WTC11 (cell line): ENCODE measurements at regions not wholly inside any gene's neighbourhood (a gene's known extent, or its start where the extent isn't known, plus 50 kb on each side); places are given as distances from the start of the nearest gene placed in this dataset.

ENCODE experiments used
- ATAC-seq: fragments of 200-7000 bp; cut with Tn5 transposase; 2 replicates; pipeline ENCODE4 v1.10.0; 2021; ENCODE audit warnings: mild to moderate bottlenecking, moderate library complexity
- CTCF ChIA-PET: fragments of 300-600 bp; sonication (Branson Sonifier 250); formaldehyde crosslinking; loops from one replicate; lab custom pipeline; 2021; ENCODE audit warnings: antibody characterized with exemption; lab: Charles Lee
- POLR2A ChIA-PET: fragments of 350-600 bp; sonication (Branson Sonifier 250); formaldehyde crosslinking; loops from one replicate; lab custom pipeline; 2021; ENCODE audit warnings: antibody characterized with exemption; lab: Charles Lee
- DNase-seq: peaks from one replicate; pipeline ENCODE4 v3.0.0; 2021; ENCODE audit warnings: low spot score
- H3K27ac Mint-ChIP-seq: 2 replicates; pipeline ENCODE4 v1.8.0; 2021; ENCODE audit warnings: mixed read lengths
- H3K27me3 Mint-ChIP-seq: 2 replicates; pipeline ENCODE4 v1.8.0; 2021; ENCODE audit warnings: low read depth, mild to moderate bottlenecking, moderate library complexity, mixed read lengths
- H3K36me3 Mint-ChIP-seq: 2 replicates; pipeline ENCODE4 v1.8.0; 2021; ENCODE audit warnings: mixed read lengths
- H3K4me1 Mint-ChIP-seq: 2 replicates; pipeline ENCODE4 v1.8.0; 2022; ENCODE audit warnings: mixed read lengths
- H3K4me3 Mint-ChIP-seq: 2 replicates; pipeline ENCODE4 v1.8.0; 2021; ENCODE audit warnings: mild to moderate bottlenecking, moderate library complexity, mixed read lengths
- H3K9me3 Mint-ChIP-seq: 2 replicates; pipeline ENCODE4 v1.8.0; 2021; ENCODE audit warnings: mixed read lengths
- GRHL2 ChIP-seq: fragments of 250-450 bp; sonication (Bioruptor Pico); IDR thresholded peaks from 2 replicates; pipeline ENCODE4 v1.8.0; 2022; ENCODE audit warnings: mild to moderate bottlenecking, moderate library complexity; ENCODE audit not compliant: insufficient replicate concordance, severe bottlenecking
- IRF2 ChIP-seq: sonication (generic); formaldehyde crosslinking; IDR thresholded peaks from 2 replicates; pipeline ENCODE4 v1.8.0; 2022; ENCODE audit warnings: low read depth, missing genetic modification reagents, borderline replicate concordance
- JUN ChIP-seq: sonication (generic); formaldehyde crosslinking; IDR thresholded peaks from 2 replicates; pipeline ENCODE4 v1.8.0; 2023; ENCODE audit warnings: mild to moderate bottlenecking, missing genetic modification reagents
- NFE2L1 ChIP-seq: sonication (generic); formaldehyde crosslinking; IDR thresholded peaks from 2 replicates; pipeline ENCODE4 v1.8.1; 2023; ENCODE audit warnings: missing genetic modification reagents
- NR1H2 ChIP-seq: sonication (generic); formaldehyde crosslinking; IDR thresholded peaks from 2 replicates; pipeline ENCODE4 v1.9.0; 2021; ENCODE audit warnings: mild to moderate bottlenecking, moderate library complexity, missing genetic modification reagents
- PRRX2 ChIP-seq: fragments of 250-450 bp; sonication (Bioruptor Pico); IDR thresholded peaks from 2 replicates; pipeline ENCODE4 v1.8.0; 2021; ENCODE audit warnings: mild to moderate bottlenecking
- RORB ChIP-seq: fragments of 250-450 bp; sonication (Bioruptor Pico); IDR thresholded peaks from 2 replicates; pipeline ENCODE4 v1.9.0; 2021; ENCODE audit warnings: mild to moderate bottlenecking
- TF ChIP-seq, protein P1 (sequence below): sonication (generic); formaldehyde crosslinking; IDR thresholded peaks from 2 replicates; pipeline ENCODE4 v1.8.1; 2022; ENCODE audit warnings: low read depth, missing genetic modification reagents, borderline replicate concordance
- TF ChIP-seq, protein P2 (sequence below): sonication (generic); formaldehyde crosslinking; IDR thresholded peaks from 2 replicates; pipeline ENCODE4 v1.8.0; 2022; ENCODE audit warnings: mild to moderate bottlenecking, missing genetic modification reagents
- TF ChIP-seq, protein P3 (sequence below): sonication (generic); formaldehyde crosslinking; IDR thresholded peaks from 2 replicates; pipeline ENCODE4 v1.8.0; 2023; ENCODE audit warnings: missing genetic modification reagents
- TF ChIP-seq, protein P4 (sequence below): fragments of 250-450 bp; sonication (Bioruptor Pico); IDR thresholded peaks from 2 replicates; pipeline ENCODE4 v1.9.0; 2021; ENCODE audit warnings: mild to moderate bottlenecking
- TF ChIP-seq, protein P5 (sequence below): sonication (generic); formaldehyde crosslinking; IDR thresholded peaks from 2 replicates; pipeline ENCODE4 v1.8.1; 2022; ENCODE audit warnings: mild to moderate bottlenecking, moderate library complexity, missing genetic modification reagents
- TF ChIP-seq, protein P6 (sequence below): fragments of 200-600 bp; IDR thresholded peaks from 2 replicates; pipeline ENCODE4 v1.8.0; 2022; ENCODE audit warnings: antibody characterized with exemption
- TF ChIP-seq, protein P7 (sequence below): sonication (generic); formaldehyde crosslinking; IDR thresholded peaks from 2 replicates; pipeline ENCODE4 v1.8.1; 2023; ENCODE audit warnings: mild to moderate bottlenecking, missing genetic modification reagents, borderline replicate concordance
- TF ChIP-seq, protein P8 (sequence below): sonication (generic); formaldehyde crosslinking; IDR thresholded peaks from 2 replicates; pipeline ENCODE4 v1.8.1; 2023; ENCODE audit warnings: mild to moderate bottlenecking, moderate library complexity, missing genetic modification reagents
- TF ChIP-seq, protein P9 (sequence below): sonication (generic); formaldehyde crosslinking; IDR thresholded peaks from 2 replicates; pipeline ENCODE4 v1.8.0; 2022; ENCODE audit warnings: mild to moderate bottlenecking, missing genetic modification reagents

DNA sequence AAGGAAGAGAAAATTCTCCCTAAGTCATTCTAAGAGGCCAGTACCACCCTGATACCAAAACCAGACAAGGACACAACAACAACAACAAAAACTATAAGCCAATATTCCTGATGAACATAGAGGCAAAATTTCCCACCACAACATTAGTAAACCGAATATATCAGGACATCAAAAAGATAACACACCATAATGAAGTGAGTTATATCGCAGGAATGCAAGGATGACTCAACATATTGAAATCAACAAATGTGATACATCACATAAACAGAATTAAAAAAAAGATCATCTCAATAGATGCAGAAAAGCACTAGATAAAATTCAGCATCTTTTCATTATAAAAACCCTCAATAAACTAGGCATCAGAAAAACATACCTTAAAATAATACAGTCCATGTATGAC lies 1844.4 kb upstream of the PCDH10 start:
- Mint-ChIP-seq H3K4me1 (peaks cover 6% of the 10 kb centered on the region), H3K27ac (no peak overlapping the region), H3K4me3 (no peak overlapping the region), H3K9me3 (no peaks in the 10 kb centered on the region), H3K27me3 (no peaks in the 10 kb centered on the region), H3K36me3 (no peaks in the 10 kb centered on the region)
- ChIA-PET CTCF (no interaction called here), POLR2A (no interaction called here)
- DNase-seq (no peak), ATAC-seq (no peak)
- TF ChIP-seq, protein P1, sequence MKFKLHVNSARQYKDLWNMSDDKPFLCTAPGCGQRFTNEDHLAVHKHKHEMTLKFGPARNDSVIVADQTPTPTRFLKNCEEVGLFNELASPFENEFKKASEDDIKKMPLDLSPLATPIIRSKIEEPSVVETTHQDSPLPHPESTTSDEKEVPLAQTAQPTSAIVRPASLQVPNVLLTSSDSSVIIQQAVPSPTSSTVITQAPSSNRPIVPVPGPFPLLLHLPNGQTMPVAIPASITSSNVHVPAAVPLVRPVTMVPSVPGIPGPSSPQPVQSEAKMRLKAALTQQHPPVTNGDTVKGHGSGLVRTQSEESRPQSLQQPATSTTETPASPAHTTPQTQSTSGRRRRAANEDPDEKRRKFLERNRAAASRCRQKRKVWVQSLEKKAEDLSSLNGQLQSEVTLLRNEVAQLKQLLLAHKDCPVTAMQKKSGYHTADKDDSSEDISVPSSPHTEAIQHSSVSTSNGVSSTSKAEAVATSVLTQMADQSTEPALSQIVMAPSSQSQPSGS (CRISPR knock-in tag): no peak
- TF ChIP-seq GRHL2 (CRISPR knock-in tag): no peak
- TF ChIP-seq NFE2L1 (CRISPR knock-in tag): no peak
- TF ChIP-seq, protein P2, sequence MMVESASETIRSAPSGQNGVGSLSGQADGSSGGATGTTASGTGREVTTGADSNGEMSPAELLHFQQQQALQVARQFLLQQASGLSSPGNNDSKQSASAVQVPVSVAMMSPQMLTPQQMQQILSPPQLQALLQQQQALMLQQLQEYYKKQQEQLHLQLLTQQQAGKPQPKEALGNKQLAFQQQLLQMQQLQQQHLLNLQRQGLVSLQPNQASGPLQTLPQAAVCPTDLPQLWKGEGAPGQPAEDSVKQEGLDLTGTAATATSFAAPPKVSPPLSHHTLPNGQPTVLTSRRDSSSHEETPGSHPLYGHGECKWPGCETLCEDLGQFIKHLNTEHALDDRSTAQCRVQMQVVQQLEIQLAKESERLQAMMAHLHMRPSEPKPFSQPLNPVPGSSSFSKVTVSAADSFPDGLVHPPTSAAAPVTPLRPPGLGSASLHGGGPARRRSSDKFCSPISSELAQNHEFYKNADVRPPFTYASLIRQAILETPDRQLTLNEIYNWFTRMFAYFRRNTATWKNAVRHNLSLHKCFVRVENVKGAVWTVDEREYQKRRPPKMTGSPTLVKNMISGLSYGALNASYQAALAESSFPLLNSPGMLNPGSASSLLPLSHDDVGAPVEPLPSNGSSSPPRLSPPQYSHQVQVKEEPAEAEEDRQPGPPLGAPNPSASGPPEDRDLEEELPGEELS: no peak
- TF ChIP-seq IRF2: no peak
- TF ChIP-seq, protein P3, sequence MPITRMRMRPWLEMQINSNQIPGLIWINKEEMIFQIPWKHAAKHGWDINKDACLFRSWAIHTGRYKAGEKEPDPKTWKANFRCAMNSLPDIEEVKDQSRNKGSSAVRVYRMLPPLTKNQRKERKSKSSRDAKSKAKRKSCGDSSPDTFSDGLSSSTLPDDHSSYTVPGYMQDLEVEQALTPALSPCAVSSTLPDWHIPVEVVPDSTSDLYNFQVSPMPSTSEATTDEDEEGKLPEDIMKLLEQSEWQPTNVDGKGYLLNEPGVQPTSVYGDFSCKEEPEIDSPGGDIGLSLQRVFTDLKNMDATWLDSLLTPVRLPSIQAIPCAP (CRISPR knock-in tag): no peak
- TF ChIP-seq, protein P4, sequence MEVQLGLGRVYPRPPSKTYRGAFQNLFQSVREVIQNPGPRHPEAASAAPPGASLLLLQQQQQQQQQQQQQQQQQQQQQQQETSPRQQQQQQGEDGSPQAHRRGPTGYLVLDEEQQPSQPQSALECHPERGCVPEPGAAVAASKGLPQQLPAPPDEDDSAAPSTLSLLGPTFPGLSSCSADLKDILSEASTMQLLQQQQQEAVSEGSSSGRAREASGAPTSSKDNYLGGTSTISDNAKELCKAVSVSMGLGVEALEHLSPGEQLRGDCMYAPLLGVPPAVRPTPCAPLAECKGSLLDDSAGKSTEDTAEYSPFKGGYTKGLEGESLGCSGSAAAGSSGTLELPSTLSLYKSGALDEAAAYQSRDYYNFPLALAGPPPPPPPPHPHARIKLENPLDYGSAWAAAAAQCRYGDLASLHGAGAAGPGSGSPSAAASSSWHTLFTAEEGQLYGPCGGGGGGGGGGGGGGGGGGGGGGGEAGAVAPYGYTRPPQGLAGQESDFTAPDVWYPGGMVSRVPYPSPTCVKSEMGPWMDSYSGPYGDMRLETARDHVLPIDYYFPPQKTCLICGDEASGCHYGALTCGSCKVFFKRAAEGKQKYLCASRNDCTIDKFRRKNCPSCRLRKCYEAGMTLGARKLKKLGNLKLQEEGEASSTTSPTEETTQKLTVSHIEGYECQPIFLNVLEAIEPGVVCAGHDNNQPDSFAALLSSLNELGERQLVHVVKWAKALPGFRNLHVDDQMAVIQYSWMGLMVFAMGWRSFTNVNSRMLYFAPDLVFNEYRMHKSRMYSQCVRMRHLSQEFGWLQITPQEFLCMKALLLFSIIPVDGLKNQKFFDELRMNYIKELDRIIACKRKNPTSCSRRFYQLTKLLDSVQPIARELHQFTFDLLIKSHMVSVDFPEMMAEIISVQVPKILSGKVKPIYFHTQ: no peak
- TF ChIP-seq, protein P5, sequence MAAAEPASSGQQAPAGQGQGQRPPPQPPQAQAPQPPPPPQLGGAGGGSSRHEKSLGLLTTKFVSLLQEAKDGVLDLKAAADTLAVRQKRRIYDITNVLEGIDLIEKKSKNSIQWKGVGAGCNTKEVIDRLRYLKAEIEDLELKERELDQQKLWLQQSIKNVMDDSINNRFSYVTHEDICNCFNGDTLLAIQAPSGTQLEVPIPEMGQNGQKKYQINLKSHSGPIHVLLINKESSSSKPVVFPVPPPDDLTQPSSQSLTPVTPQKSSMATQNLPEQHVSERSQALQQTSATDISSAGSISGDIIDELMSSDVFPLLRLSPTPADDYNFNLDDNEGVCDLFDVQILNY (CRISPR knock-in tag): no peak
- TF ChIP-seq, protein P6, sequence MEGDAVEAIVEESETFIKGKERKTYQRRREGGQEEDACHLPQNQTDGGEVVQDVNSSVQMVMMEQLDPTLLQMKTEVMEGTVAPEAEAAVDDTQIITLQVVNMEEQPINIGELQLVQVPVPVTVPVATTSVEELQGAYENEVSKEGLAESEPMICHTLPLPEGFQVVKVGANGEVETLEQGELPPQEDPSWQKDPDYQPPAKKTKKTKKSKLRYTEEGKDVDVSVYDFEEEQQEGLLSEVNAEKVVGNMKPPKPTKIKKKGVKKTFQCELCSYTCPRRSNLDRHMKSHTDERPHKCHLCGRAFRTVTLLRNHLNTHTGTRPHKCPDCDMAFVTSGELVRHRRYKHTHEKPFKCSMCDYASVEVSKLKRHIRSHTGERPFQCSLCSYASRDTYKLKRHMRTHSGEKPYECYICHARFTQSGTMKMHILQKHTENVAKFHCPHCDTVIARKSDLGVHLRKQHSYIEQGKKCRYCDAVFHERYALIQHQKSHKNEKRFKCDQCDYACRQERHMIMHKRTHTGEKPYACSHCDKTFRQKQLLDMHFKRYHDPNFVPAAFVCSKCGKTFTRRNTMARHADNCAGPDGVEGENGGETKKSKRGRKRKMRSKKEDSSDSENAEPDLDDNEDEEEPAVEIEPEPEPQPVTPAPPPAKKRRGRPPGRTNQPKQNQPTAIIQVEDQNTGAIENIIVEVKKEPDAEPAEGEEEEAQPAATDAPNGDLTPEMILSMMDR: no peak
- TF ChIP-seq, protein P7, sequence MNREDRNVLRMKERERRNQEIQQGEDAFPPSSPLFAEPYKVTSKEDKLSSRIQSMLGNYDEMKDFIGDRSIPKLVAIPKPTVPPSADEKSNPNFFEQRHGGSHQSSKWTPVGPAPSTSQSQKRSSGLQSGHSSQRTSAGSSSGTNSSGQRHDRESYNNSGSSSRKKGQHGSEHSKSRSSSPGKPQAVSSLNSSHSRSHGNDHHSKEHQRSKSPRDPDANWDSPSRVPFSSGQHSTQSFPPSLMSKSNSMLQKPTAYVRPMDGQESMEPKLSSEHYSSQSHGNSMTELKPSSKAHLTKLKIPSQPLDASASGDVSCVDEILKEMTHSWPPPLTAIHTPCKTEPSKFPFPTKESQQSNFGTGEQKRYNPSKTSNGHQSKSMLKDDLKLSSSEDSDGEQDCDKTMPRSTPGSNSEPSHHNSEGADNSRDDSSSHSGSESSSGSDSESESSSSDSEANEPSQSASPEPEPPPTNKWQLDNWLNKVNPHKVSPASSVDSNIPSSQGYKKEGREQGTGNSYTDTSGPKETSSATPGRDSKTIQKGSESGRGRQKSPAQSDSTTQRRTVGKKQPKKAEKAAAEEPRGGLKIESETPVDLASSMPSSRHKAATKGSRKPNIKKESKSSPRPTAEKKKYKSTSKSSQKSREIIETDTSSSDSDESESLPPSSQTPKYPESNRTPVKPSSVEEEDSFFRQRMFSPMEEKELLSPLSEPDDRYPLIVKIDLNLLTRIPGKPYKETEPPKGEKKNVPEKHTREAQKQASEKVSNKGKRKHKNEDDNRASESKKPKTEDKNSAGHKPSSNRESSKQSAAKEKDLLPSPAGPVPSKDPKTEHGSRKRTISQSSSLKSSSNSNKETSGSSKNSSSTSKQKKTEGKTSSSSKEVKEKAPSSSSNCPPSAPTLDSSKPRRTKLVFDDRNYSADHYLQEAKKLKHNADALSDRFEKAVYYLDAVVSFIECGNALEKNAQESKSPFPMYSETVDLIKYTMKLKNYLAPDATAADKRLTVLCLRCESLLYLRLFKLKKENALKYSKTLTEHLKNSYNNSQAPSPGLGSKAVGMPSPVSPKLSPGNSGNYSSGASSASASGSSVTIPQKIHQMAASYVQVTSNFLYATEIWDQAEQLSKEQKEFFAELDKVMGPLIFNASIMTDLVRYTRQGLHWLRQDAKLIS (CRISPR knock-in tag): no peak
- TF ChIP-seq NR1H2: no peak

DNA sequence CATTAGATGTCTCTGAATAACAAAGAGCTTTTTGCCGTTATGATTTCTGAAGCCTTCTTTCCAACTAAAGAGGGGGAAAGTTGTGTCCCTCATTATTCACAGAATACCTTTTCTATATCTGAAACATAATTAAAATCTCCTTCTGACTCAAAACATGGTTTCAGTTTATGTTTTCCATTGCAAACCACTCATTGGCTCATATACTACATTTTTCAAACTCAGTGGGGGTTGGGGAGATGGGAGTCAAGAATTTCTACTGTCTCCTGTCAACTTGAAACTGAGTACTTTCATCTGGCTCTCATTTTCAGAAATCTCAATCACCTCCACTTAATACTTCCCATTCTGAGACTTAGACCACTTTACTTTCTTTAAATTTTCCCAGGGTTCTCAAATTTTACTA lies 1839.5 kb upstream of the PCDH10 start:
- ATAC-seq: no peak
- POLR2A ChIA-PET: no interaction called here
- no peaks in the 10 kb centered on the region for H3K9me3 Mint-ChIP-seq
- TF ChIP-seq PRRX2 (CRISPR knock-in tag): no peak
- no peak for TF ChIP-seq RORB (CRISPR knock-in tag)
- TF ChIP-seq GRHL2 (CRISPR knock-in tag): no peak
- TF ChIP-seq, protein P8, sequence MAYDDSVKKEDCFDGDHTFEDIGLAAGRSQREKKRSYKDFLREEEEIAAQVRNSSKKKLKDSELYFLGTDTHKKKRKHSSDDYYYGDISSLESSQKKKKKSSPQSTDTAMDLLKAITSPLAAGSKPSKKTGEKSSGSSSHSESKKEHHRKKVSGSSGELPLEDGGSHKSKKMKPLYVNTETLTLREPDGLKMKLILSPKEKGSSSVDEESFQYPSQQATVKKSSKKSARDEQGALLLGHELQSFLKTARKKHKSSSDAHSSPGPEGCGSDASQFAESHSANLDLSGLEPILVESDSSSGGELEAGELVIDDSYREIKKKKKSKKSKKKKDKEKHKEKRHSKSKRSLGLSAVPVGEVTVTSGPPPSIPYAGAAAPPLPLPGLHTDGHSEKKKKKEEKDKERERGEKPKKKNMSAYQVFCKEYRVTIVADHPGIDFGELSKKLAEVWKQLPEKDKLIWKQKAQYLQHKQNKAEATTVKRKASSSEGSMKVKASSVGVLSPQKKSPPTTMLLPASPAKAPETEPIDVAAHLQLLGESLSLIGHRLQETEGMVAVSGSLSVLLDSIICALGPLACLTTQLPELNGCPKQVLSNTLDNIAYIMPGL (CRISPR knock-in tag): no peak
- TF ChIP-seq, protein P4: no peak
- TF ChIP-seq, protein P9, sequence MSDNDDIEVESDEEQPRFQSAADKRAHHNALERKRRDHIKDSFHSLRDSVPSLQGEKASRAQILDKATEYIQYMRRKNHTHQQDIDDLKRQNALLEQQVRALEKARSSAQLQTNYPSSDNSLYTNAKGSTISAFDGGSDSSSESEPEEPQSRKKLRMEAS (CRISPR knock-in tag): no peak
- TF ChIP-seq JUN: no peak

More for the DNA sequence above, 1839.5 kb upstream of the PCDH10 start:
- Mint-ChIP-seq H3K27me3 (no peaks in the 10 kb centered on the region), H3K4me1 (no peaks in the 10 kb centered on the region), H3K36me3 (no peaks in the 10 kb centered on the region), H3K27ac (no peak overlapping the region), H3K4me3 (no peak overlapping the region)
- no peak for DNase-seq
- CTCF ChIA-PET: no interaction called here
